ENCODE measurements at regions not wholly inside any gene's neighbourhood (a gene's known extent, or its start where the extent isn't known, plus 50 kb on each side); places are given as distances from the start of the nearest gene placed in this dataset.

- no peak for TF ChIP-seq CTCF (IDR thresholded peaks at IDR 0.05; ENCODE audit: low read depth, low read length, poor library complexity, severe bottlenecking)
- no peak for TF ChIP-seq EZH2phosphoT487 (IDR thresholded peaks at IDR 0.05; ENCODE audit: borderline replicate concordance, low read length)
These were observed 460.4 kb upstream of the DYNLRB2 start for GRCh38 chr16:80080287-80080851.

Measured in DOHH2 (cell line).